ENCODE measurements at regions not wholly inside any gene's neighbourhood (a gene's known extent, or its start where the extent isn't known, plus 50 kb on each side); places are given as distances from the start of the nearest gene placed in this dataset.

DNA sequence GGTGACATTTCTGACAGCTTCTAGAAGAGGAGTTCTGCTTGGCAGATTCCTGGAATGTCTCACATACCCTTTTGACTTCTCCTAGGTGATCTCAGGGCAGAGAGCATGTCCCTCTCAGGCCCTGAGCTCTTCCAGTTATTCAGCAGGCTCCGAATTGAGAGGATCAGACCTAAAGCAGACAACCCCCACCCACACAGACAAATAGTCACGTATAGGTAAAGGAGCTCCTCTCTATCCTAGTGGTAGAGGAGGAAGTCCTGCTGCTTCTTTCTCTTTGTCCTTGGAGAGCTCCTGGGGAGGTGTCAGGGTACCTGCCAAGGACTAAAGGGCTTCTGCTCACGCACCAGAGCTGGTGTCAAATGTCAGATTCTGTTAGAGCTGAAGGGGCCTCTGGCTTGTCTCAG lies 128.1 kb downstream of the IER5 start:
- H3K27me3 ChIP-seq (ENCODE audit: control insufficient read depth, insufficient read depth, low read length), result peaks cover 4% of the 10 kb centered on the region
- TF ChIP-seq RAD21 (IDR thresholded peaks at IDR 0.05; ENCODE audit: low read length) (no peak), RFX5 (IDR thresholded peaks at IDR 0.05; ENCODE audit: low read depth, low read length) (no peak), CEBPB (IDR thresholded peaks at IDR 0.05; ENCODE audit: low read depth, low read length) (no peak), CHD1 (IDR thresholded peaks at IDR 0.05; ENCODE audit: low read depth, low read length) (no peak), NFE2L2 (IDR thresholded peaks at IDR 0.05; ENCODE audit: low read depth, low read length) (no peak), SMC3 (IDR thresholded peaks at IDR 0.05; ENCODE audit: low read depth, low read length) (no peak), RCOR1 (IDR thresholded peaks at IDR 0.05; ENCODE audit: insufficient replicate concordance, low read length) (no peak), MAZ (IDR thresholded peaks at IDR 0.05; ENCODE audit: borderline replicate concordance, low read depth, low read length) (no peak), BHLHE40 (IDR thresholded peaks at IDR 0.05; ENCODE audit: low read depth, low read length) (no peak), MAFK (IDR thresholded peaks at IDR 0.05; ENCODE audit: low read depth, low read length) (no peak), MXI1 (IDR thresholded peaks at IDR 0.05; ENCODE audit: borderline replicate concordance, low read depth, low read length) (no peak), POLR2A (IDR thresholded peaks at IDR 0.05; ENCODE audit: low read depth, low read length) (no peak), FOS (IDR thresholded peaks at IDR 0.05; ENCODE audit: low read depth, low read length) (no peak)
- TF ChIP-seq, protein P1, sequence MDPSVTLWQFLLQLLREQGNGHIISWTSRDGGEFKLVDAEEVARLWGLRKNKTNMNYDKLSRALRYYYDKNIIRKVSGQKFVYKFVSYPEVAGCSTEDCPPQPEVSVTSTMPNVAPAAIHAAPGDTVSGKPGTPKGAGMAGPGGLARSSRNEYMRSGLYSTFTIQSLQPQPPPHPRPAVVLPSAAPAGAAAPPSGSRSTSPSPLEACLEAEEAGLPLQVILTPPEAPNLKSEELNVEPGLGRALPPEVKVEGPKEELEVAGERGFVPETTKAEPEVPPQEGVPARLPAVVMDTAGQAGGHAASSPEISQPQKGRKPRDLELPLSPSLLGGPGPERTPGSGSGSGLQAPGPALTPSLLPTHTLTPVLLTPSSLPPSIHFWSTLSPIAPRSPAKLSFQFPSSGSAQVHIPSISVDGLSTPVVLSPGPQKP (IDR thresholded peaks at IDR 0.05; ENCODE audit: borderline replicate concordance, low read depth, low read length), result no peak
- TF ChIP-seq, protein P2, sequence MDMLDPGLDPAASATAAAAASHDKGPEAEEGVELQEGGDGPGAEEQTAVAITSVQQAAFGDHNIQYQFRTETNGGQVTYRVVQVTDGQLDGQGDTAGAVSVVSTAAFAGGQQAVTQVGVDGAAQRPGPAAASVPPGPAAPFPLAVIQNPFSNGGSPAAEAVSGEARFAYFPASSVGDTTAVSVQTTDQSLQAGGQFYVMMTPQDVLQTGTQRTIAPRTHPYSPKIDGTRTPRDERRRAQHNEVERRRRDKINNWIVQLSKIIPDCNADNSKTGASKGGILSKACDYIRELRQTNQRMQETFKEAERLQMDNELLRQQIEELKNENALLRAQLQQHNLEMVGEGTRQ (IDR thresholded peaks at IDR 0.05; ENCODE audit: low read depth, low read length), result no peak
- TF ChIP-seq, protein P3, sequence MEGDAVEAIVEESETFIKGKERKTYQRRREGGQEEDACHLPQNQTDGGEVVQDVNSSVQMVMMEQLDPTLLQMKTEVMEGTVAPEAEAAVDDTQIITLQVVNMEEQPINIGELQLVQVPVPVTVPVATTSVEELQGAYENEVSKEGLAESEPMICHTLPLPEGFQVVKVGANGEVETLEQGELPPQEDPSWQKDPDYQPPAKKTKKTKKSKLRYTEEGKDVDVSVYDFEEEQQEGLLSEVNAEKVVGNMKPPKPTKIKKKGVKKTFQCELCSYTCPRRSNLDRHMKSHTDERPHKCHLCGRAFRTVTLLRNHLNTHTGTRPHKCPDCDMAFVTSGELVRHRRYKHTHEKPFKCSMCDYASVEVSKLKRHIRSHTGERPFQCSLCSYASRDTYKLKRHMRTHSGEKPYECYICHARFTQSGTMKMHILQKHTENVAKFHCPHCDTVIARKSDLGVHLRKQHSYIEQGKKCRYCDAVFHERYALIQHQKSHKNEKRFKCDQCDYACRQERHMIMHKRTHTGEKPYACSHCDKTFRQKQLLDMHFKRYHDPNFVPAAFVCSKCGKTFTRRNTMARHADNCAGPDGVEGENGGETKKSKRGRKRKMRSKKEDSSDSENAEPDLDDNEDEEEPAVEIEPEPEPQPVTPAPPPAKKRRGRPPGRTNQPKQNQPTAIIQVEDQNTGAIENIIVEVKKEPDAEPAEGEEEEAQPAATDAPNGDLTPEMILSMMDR (conservative IDR thresholded peaks at IDR 0.05; ENCODE audit: low read depth, low read length), result no peak
- no peak overlapping the region for H4K91ac ChIP-seq (ENCODE audit: insufficient read depth, low read depth, low read length)
- no peaks in the 10 kb centered on the region for H3K36me3 ChIP-seq (ENCODE audit: control insufficient read depth, insufficient read depth, low read length)
- H3K4me1 ChIP-seq (ENCODE audit: control insufficient read depth, insufficient read depth, low read length), result no peaks in the 10 kb centered on the region
- H3K56ac ChIP-seq (ENCODE audit: extremely low read depth, insufficient read depth, low read length), result no peak overlapping the region
- H2BK120ac ChIP-seq (ENCODE audit: low read depth, low read length), result no peak overlapping the region
- no peak overlapping the region for H3K27ac ChIP-seq (ENCODE audit: insufficient read depth, low read length)
- CTCF ChIA-PET, result interaction anchor here (0.5 kb wide), 1 partner anchor 376 kb away, joined by 3 read pairs; no protein-coding TSS in a partner anchor
- H3K14ac ChIP-seq (replicated peaks; ENCODE audit: low read depth, low read length), result no peak overlapping the region
- H2AK5ac ChIP-seq (ENCODE audit: low read depth, low read length), result no peak overlapping the region
- dilution Hi-C loops (cut with HindIII; ENCODE audit: low sequenced_read_pairs, unreplicated experiment), result loop anchor here (25.0 kb wide), 1 partner anchor 196 kb away; no protein-coding TSS in a partner anchor
- DNase-seq (no peak), ATAC-seq (ENCODE audit: low read depth) (no peak)
- H2BK20ac ChIP-seq (ENCODE audit: low read depth, low read length), result no peak overlapping the region
- POLR2A ChIA-PET (ENCODE audit: unreplicated experiment), result no interaction called here
- H4K5ac ChIP-seq (ENCODE audit: low read depth, low read length), result no peak overlapping the region
- no peaks in the 10 kb centered on the region for H3K9me1 ChIP-seq (ENCODE audit: insufficient read depth, low read length)
- no peak overlapping the region for H3K4ac ChIP-seq (ENCODE audit: low read depth, low read length)
- H2AFZ ChIP-seq (replicated peaks; ENCODE audit: low read length, poor library complexity), result no peak overlapping the region
- no peak overlapping the region for H3K23ac ChIP-seq (ENCODE audit: low read depth, low read length)
- H3K4me2 ChIP-seq (ENCODE audit: low read depth, low read length), result no peak overlapping the region
- no peaks in the 10 kb centered on the region for H3K79me1 ChIP-seq (ENCODE audit: low read depth in 1 of 2, low read length in 2 of 2)
- H4K20me1 ChIP-seq (ENCODE audit: insufficient read depth, low read length), result no peaks in the 10 kb centered on the region
- H4K8ac ChIP-seq (ENCODE audit: low read depth in 2 of 2, low read length in 2 of 2), result no peak overlapping the region
- no peak overlapping the region for H2AK9ac ChIP-seq (replicated peaks; ENCODE audit: low read depth, low read length, poor library complexity)
- H2BK15ac ChIP-seq (ENCODE audit: low read depth, low read length), result no peak overlapping the region
- BruUV-seq (replicated peaks), result no TSS peak
- H3K4me3 ChIP-seq (ENCODE audit: insufficient read depth, low read depth, low read length), result no peak overlapping the region
- no peak overlapping the region for H3K9ac ChIP-seq (ENCODE audit: low read depth, low read length)
- no peak overlapping the region for H2BK5ac ChIP-seq (ENCODE audit: low read depth, low read length, poor library complexity, severe bottlenecking)
- intact Hi-C loops (cut with micrococcal nuclease), result no loop called here
- WGBS, 2 experiments (ENCODE audit: extremely low coverage in 2 of 2, insufficient read length in 1 of 2), result no CpG with 5 or more reads among the region's 3 CpGs
- H3K9me3 ChIP-seq (ENCODE audit: control insufficient read depth, insufficient read depth, low read length), result no peaks in the 10 kb centered on the region
- in situ Hi-C loops (cut with MboI; ENCODE audit: low sequenced_read_pairs), result loop anchor here (25.0 kb wide), 1 partner anchor 846 kb away; the partner anchor contains the start of gene ZNF648
- H3K18ac ChIP-seq (ENCODE audit: low read depth, low read length), result no peak overlapping the region

Measured in IMR-90 (cell line).